Endodermal cell (in vitro differentiated cells): ENCODE measurements at regions not wholly inside any gene's neighbourhood (a gene's known extent, or its start where the extent isn't known, plus 50 kb on each side); places are given as distances from the start of the nearest gene placed in this dataset.

Source experiments
- DNase-seq: peaks from one replicate; pipeline ENCODE4 v3.0.0-alpha.2; 2017
- H3K27ac ChIP-seq: 2 replicates; pipeline ENCODE4 v1.5.1; 2013; ENCODE audit warnings: mild to moderate bottlenecking, low read depth, low read length, moderate library complexity
- H3K27me3 ChIP-seq: 2 replicates; pipeline ENCODE4 v1.6.1; 2013; ENCODE audit warnings: mild to moderate bottlenecking, low read length, moderate library complexity; ENCODE audit not compliant: insufficient read depth, control insufficient read depth, poor library complexity, severe bottlenecking
- H3K36me3 ChIP-seq: 2 replicates; pipeline ENCODE4 v1.7.0; 2013; ENCODE audit warnings: mild to moderate bottlenecking, low read length, moderate library complexity; ENCODE audit not compliant: control insufficient read depth, insufficient read depth
- H3K4me1 ChIP-seq: one replicate; pipeline ENCODE4 v1.7.0; 2013; ENCODE audit warnings: low read length; ENCODE audit not compliant: control insufficient read depth, insufficient read depth
- H3K4me3 ChIP-seq: 2 replicates; pipeline ENCODE4 v1.5.1; 2013; ENCODE audit warnings: mild to moderate bottlenecking, low read length, moderate library complexity
- H3K9ac ChIP-seq: 2 replicates; pipeline ENCODE4 v1.6.1; 2013; ENCODE audit warnings: mild to moderate bottlenecking, low read length, moderate library complexity; ENCODE audit not compliant: poor library complexity, severe bottlenecking; ENCODE audit errors: extremely low read depth
- H3K9me3 ChIP-seq: 2 replicates; pipeline ENCODE4 v1.6.1; 2013; ENCODE audit warnings: mild to moderate bottlenecking, low read length, moderate library complexity; ENCODE audit not compliant: control insufficient read depth
- H3K27ac Mint-ChIP-seq: 2 replicates; pipeline ENCODE4 v1.8.0; 2020; ENCODE audit warnings: mixed read lengths
- H3K27me3 Mint-ChIP-seq: 2 replicates; pipeline ENCODE4 v1.8.0; 2021; ENCODE audit warnings: mild to moderate bottlenecking, mixed read lengths; ENCODE audit not compliant: insufficient read depth
- H3K36me3 Mint-ChIP-seq: 2 replicates; pipeline ENCODE4 v1.8.0; 2020; ENCODE audit warnings: low read depth, mixed read lengths
- H3K4me1 Mint-ChIP-seq: 2 replicates; pipeline ENCODE4 v1.8.0; 2020; ENCODE audit warnings: mixed read lengths
- H3K4me3 Mint-ChIP-seq: 2 replicates; pipeline ENCODE4 v1.8.0; 2020; ENCODE audit warnings: mild to moderate bottlenecking, moderate library complexity, mixed read lengths
- H3K9me3 Mint-ChIP-seq: 2 replicates; pipeline ENCODE4 v1.8.0; 2020; ENCODE audit warnings: mild to moderate bottlenecking, mixed read lengths
- CTCF ChIP-seq: fragments of 200-600 bp; sonication (generic); conservative IDR thresholded peaks from 2 replicates; pipeline ENCODE4 v1.5.0; 2021; ENCODE audit warnings: antibody characterized with exemption, mild to moderate bottlenecking
- WGBS, 2 experiments: methylation state at CpG; one replicate each; pipeline versions ENCODE4 v1.1.5 to v1.1.7; 2013; ENCODE audit warnings: missing lambda C conversion rate in 2 of 2, mixed read lengths in 1 of 2; ENCODE audit not compliant: insufficient coverage in 1 of 2, insufficient read length in 1 of 2; 5-methylcytosine and 5-hydroxymethylcytosine counted together

DNA sequence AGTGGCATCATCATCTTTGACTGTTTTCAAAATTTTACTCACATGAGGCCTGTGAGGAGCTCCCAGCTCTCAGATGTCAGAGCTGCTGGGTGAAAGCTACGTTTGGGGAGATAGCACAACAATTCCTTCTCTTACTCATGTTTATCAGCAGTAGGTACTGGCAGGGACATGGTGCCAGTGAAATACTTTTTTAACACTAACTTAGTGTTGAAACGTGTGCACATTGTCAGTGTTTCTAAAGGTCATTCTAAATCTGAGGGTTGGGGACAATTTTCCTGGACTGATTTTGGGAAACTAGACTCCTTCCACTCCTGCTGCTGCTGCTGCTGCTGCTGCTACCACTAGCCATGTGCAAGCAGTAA, 487.4 kb downstream of the PDCD6IP start:
- Histone ChIP-seq H3K36me3 (no peaks in the 10 kb centered on the region), H3K27ac (peak overlapping the region; percentile 21), H3K27me3 (no peaks in the 10 kb centered on the region), H3K9me3 (no peaks in the 10 kb centered on the region), H3K4me1 (peaks cover 11% of the 10 kb centered on the region), H3K4me3 (no peak overlapping the region), H3K9ac (no peak overlapping the region)
- Mint-ChIP-seq H3K27ac (peak overlapping the region; percentile 16), H3K9me3 (no peaks in the 10 kb centered on the region), H3K27me3 (no peaks in the 10 kb centered on the region), H3K4me1 (peaks cover 13% of the 10 kb centered on the region), H3K4me3 (no peak overlapping the region), H3K36me3 (no peaks in the 10 kb centered on the region)
- 77 to 86% methylated on average over 1 to 2 of the region's 2 CpGs for WGBS, 2 experiments
- DNase-seq: no peak
- TF ChIP-seq CTCF: no peak

- peaks cover 11% of the 10 kb centered on the region for H3K4me1 Mint-ChIP-seq
- no peak overlapping the region for H3K4me3 Mint-ChIP-seq
- 87 to 100% methylated on average over 1 to 3 of the region's 3 CpGs for WGBS, 2 experiments
- H3K9me3 Mint-ChIP-seq: no peaks in the 10 kb centered on the region
- no peaks in the 10 kb centered on the region for H3K9me3 ChIP-seq
- no peak overlapping the region for H3K27ac Mint-ChIP-seq
- H3K27me3 ChIP-seq: no peaks in the 10 kb centered on the region
- no peaks in the 10 kb centered on the region for H3K4me1 ChIP-seq
- no peak overlapping the region for H3K27ac ChIP-seq
- H3K9ac ChIP-seq: no peak overlapping the region
- no peak overlapping the region for H3K4me3 ChIP-seq
- H3K36me3 ChIP-seq: no peaks in the 10 kb centered on the region
- peaks cover 3% of the 10 kb centered on the region for H3K27me3 Mint-ChIP-seq
- DNase-seq: no peak
- H3K36me3 Mint-ChIP-seq: no peaks in the 10 kb centered on the region
- peak; percentile 43 for TF ChIP-seq CTCF
These were observed 494.3 kb downstream of the PDCD6IP start for GRCh38 chr3:34292605-34293300.

GRCh38 chr3:34294240-34294639, 495.8 kb downstream of the PDCD6IP start:
- H3K27ac ChIP-seq: no peak overlapping the region

More at GRCh38 chr3:34294240-34294639, 495.8 kb downstream of the PDCD6IP start:
- Mint-ChIP-seq H3K27me3 (peaks cover 12% of the 10 kb centered on the region), H3K9me3 (no peaks in the 10 kb centered on the region), H3K4me1 (peaks cover 11% of the 10 kb centered on the region), H3K27ac (no peak overlapping the region), H3K36me3 (no peaks in the 10 kb centered on the region), H3K4me3 (no peak overlapping the region)
- no peaks in the 10 kb centered on the region for H3K27me3 ChIP-seq
- H3K9ac ChIP-seq: no peak overlapping the region
- H3K4me3 ChIP-seq: no peak overlapping the region
- DNase-seq: no peak
- H3K4me1 ChIP-seq: no peaks in the 10 kb centered on the region
- TF ChIP-seq CTCF: no peak
- no peaks in the 10 kb centered on the region for H3K9me3 ChIP-seq
- H3K36me3 ChIP-seq: no peaks in the 10 kb centered on the region
